HG03280 (cell line): ENCODE measurements at regions not wholly inside any gene's neighbourhood (a gene's known extent, or its start where the extent isn't known, plus 50 kb on each side); places are given as distances from the start of the nearest gene placed in this dataset.

Source experiments
- ATAC-seq: cut with Tn5 transposase; IDR thresholded peaks from one replicate; pipeline ENCODE4 v1.9.1; 2021; ENCODE audit warnings: mild to moderate bottlenecking, moderate library complexity; ENCODE audit not compliant: unreplicated experiment

GRCh38 chr16:76899767-76900166 lies 291.2 kb upstream of the MON1B start:
- no peak for ATAC-seq

GRCh38 chr16:76900285-76901263 lies 290.4 kb upstream of the MON1B start:
- ATAC-seq = no peak

GRCh38 chr16:76906552-76906951 lies 284.4 kb upstream of the MON1B start:
- no peak for ATAC-seq

GRCh38 chr16:76910931-76911330 lies 280.1 kb upstream of the MON1B start:
- no peak for ATAC-seq

- no peak for ATAC-seq
Observed at GRCh38 chr16:76913046-76913445, 277.9 kb upstream of the MON1B start.

GRCh38 chr16:76926042-76926441 lies 264.9 kb upstream of the MON1B start:
- no peak for ATAC-seq

- ATAC-seq = no peak
Observed at GRCh38 chr16:76926595-76926994, 264.4 kb upstream of the MON1B start.

- no peak for ATAC-seq
Observed at GRCh38 chr16:76931186-76931585, 259.8 kb upstream of the MON1B start.

GRCh38 chr16:76932541-76933211 lies 258.3 kb upstream of the MON1B start:
- no peak for ATAC-seq

GRCh38 chr16:76940251-76940650 lies 250.7 kb upstream of the MON1B start:
- ATAC-seq = no peak

- no peak for ATAC-seq
Observed at GRCh38 chr16:76941113-76941512, 249.9 kb upstream of the MON1B start.

- no peak for ATAC-seq
Observed at GRCh38 chr16:76942089-76942488, 248.9 kb upstream of the MON1B start.

GRCh38 chr16:76943921-76944320 lies 247.1 kb upstream of the MON1B start:
- no peak for ATAC-seq

- no peak for ATAC-seq
Observed at GRCh38 chr16:76946879-76947278, 244.1 kb upstream of the MON1B start.

GRCh38 chr16:76947749-76948148 lies 243.2 kb upstream of the MON1B start:
- ATAC-seq = no peak

GRCh38 chr16:76955629-76956028 lies 235.4 kb upstream of the MON1B start:
- ATAC-seq = no peak

- ATAC-seq = no peak
Observed at GRCh38 chr16:76956394-76956793, 234.6 kb upstream of the MON1B start.

- ATAC-seq = no peak
Observed at GRCh38 chr16:76956841-76957240, 234.1 kb upstream of the MON1B start.

- no peak for ATAC-seq
Observed at GRCh38 chr16:76959166-76959565, 231.8 kb upstream of the MON1B start.

- ATAC-seq = peak; percentile 54
Observed at GRCh38 chr16:76963614-76964315, 227.2 kb upstream of the MON1B start.

GRCh38 chr16:76964464-76965154 lies 226.4 kb upstream of the MON1B start:
- ATAC-seq = no peak
